ENCODE measurements at regions not wholly inside any gene's neighbourhood (a gene's known extent, or its start where the extent isn't known, plus 50 kb on each side); places are given as distances from the start of the nearest gene placed in this dataset. TPM values are rescaled to one million over a fixed set of nuclear protein-coding genes. Genes with fewer than 3 reads are reported as not detected.

DNA sequence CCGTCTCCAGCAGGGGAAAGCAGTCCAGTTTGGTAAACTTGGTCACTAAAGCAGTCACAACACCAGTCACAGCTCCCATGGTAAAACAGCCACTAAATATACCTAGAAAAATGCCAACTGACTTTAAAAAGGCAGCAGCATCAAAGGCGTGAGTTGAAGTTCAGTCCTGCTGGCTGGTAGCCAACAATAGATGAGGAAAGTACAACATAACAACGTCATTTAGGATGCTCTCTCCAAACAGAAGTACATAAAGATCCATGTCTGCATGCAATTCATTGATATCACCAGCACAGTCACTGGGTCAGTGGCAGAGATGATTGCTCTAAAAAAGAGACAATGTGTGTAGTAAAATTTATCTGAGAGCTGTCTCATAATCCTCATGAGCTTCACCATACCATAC lies 59.3 kb upstream of the TMPO start:
- H3K27me3 Mint-ChIP-seq (ENCODE audit: low read depth) = peaks cover 26% of the 10 kb centered on the region
- ChIA-PET POLR2A (no interaction called here), CTCF (no interaction called here)
- ATAC-seq (no peak), DNase-seq (no peak)
- H3K4me3 Mint-ChIP-seq = no peak overlapping the region
- no peaks in the 10 kb centered on the region for H3K36me3 Mint-ChIP-seq (ENCODE audit: low read depth)
- H3K4me1 Mint-ChIP-seq (ENCODE audit: low read depth) = peaks cover 4% of the 10 kb centered on the region
- H3K27ac Mint-ChIP-seq = no peak overlapping the region
- no peaks in the 10 kb centered on the region for H3K9me3 Mint-ChIP-seq (ENCODE audit: insufficient read depth)

GRCh38 chr12:98456576-98457573 lies 58.5 kb upstream of the TMPO start:
- H3K36me3 Mint-ChIP-seq (ENCODE audit: low read depth) = no peaks in the 10 kb centered on the region
- peaks cover 4% of the 10 kb centered on the region for H3K4me1 Mint-ChIP-seq (ENCODE audit: low read depth)
- no peaks in the 10 kb centered on the region for H3K9me3 Mint-ChIP-seq (ENCODE audit: insufficient read depth)
- ATAC-seq (peak; percentile 79), DNase-seq (peak; percentile 22)
- H3K27ac Mint-ChIP-seq = no peak overlapping the region
- ChIA-PET CTCF (no interaction called here), POLR2A (no interaction called here)
- H3K27me3 Mint-ChIP-seq (ENCODE audit: low read depth) = peaks cover 26% of the 10 kb centered on the region
- H3K4me3 Mint-ChIP-seq = no peak overlapping the region

- no peak for ATAC-seq
- H3K27ac Mint-ChIP-seq = no peak overlapping the region
- H3K4me3 Mint-ChIP-seq = no peak overlapping the region
- ChIA-PET CTCF (no interaction called here), POLR2A (no interaction called here)
- H3K4me1 Mint-ChIP-seq (ENCODE audit: low read depth) = peaks cover 2% of the 10 kb centered on the region
- no peaks in the 10 kb centered on the region for H3K9me3 Mint-ChIP-seq (ENCODE audit: insufficient read depth)
- no peaks in the 10 kb centered on the region for H3K36me3 Mint-ChIP-seq (ENCODE audit: low read depth)
- peaks cover 16% of the 10 kb centered on the region for H3K27me3 Mint-ChIP-seq (ENCODE audit: low read depth)
- DNase-seq = no peak
Observed at GRCh38 chr12:98464190-98464589, 51.2 kb upstream of the TMPO start.

DNA sequence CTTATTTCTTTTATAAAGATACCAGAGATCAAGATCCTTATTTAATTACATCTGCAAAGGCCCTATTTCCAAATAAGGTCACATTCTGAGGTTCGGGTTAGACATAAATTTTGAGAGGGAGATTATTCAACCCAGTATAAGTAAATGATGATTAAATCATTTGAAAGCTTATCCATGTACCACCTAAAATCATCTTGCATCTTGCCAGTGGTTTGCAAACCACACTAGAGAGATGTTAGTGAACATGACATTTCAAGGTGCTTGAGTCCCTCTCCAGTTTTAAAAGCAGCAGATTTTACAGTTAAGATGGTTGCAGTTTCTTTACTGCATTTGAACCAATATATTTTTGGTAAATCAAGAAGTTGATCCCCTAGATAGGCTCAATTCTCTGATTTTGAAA lies 49.9 kb upstream of the TMPO start:
- DNase-seq (no peak), ATAC-seq (no peak)
- peaks cover 17% of the 10 kb centered on the region for H3K27me3 Mint-ChIP-seq (ENCODE audit: low read depth)

More for the DNA sequence above, 49.9 kb upstream of the TMPO start:
- no peak overlapping the region for H3K27ac Mint-ChIP-seq
- no peaks in the 10 kb centered on the region for H3K36me3 Mint-ChIP-seq (ENCODE audit: low read depth)
- CTCF ChIA-PET = no interaction called here
- H3K4me3 Mint-ChIP-seq = no peak overlapping the region
- H3K4me1 Mint-ChIP-seq (ENCODE audit: low read depth) = peaks cover 2% of the 10 kb centered on the region
- no peaks in the 10 kb centered on the region for H3K9me3 Mint-ChIP-seq (ENCODE audit: insufficient read depth)
- POLR2A ChIA-PET = no interaction called here

Small RNAs in the stretch of these regions (microRNA-seq; reads per million reads assigned to microRNA genes)
- not detected for gene MIR4303
- not detected for gene MIR4495
